Prostate gland (tissue), 2 donors: ENCODE measurements at regions not wholly inside any gene's neighbourhood (a gene's known extent, or its start where the extent isn't known, plus 50 kb on each side); places are given as distances from the start of the nearest gene placed in this dataset.

Experiments used
- CTCF ChIP-seq, 4 experiments: fragments of 200-600 bp in 2 of 4; fragments of 450-650 bp in 2 of 4; sonication (generic) in 2 of 4; IDR thresholded peaks; 1 replicate in 3 of 4; 2 replicates in 1 of 4; pipeline ENCODE4 v1.5.1; 2016 to 2019; ENCODE audit warnings: antibody characterized with exemption in 4 of 4, mild to moderate bottlenecking in 2 of 4, moderate library complexity in 2 of 4
- POLR2AphosphoS5 ChIP-seq: sonication (generic); formaldehyde crosslinking; IDR thresholded peaks from one replicate; pipeline ENCODE4 v1.6.1; 2017; ENCODE audit warnings: antibody characterized with exemption

- TF ChIP-seq CTCF (IDR thresholded peaks at IDR 0.05), result no peak
- no peak for TF ChIP-seq POLR2AphosphoS5
Measured at GRCh38 chr19:27776020-27776419, 1436.9 kb downstream of the UQCRFS1 start.
